GM18507 (cell line): ENCODE measurements at regions not wholly inside any gene's neighbourhood (a gene's known extent, or its start where the extent isn't known, plus 50 kb on each side); places are given as distances from the start of the nearest gene placed in this dataset.

Experiments used
- DNase-seq: peaks from one replicate; pipeline ENCODE4 v3.0.0; 2011; ENCODE audit warnings: low read depth; ENCODE audit not compliant: insufficient read length; ENCODE audit errors: extremely low spot score
- FAIRE-seq: peaks from 2 replicates; lab custom pipeline; 2011; peaks lifted over from hg19 to GRCh38; lab: Jason Lieb, UNC

GRCh38 chr1:219778793-219779369, 149.5 kb downstream of the SLC30A10 start:
- FAIRE-seq (no peak), DNase-seq (no peak)

DNA sequence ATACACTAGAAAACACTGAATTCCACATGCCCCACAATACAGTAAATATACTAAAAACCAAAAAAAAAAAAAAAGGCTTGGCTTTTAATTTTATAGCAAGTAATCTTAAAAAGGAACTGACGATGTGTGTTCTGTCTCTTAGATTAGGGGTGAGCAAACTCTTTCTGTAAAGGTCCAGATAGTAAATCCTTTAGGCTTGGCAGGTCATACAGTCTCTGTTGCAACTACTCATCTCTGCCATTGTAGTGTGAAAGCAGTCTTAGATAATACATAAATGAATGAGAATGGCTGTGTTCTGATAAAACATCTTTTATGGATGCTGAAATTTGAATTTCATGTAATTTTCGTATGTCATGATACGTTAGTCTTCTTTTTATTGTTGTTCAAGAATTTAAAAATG, 150.2 kb downstream of the SLC30A10 start:
- DNase-seq (no peak), FAIRE-seq (no peak)

DNA sequence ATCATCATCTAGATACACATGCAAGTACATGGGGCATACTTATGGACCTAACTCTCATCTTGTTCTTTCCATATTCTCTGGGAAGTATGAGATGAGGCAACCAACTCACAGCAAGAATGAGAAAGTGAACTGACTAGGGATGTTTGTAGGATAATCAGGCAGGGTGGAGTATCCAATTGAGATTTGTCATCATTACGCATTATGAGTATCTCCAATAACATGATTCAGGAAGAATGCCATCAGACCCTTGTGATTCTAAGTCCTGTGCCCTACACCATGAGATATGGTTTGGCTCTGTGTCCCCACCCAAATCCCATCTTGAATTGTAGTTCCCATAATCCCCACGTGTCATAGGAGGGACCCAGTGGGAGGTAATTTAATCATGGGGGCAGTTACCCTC, 154.0 kb downstream of the SLC30A10 start:
- FAIRE-seq (no peak), DNase-seq (no peak)

GRCh38 chr1:219773775-219774174, 154.6 kb downstream of the SLC30A10 start:
- DNase-seq (no peak), FAIRE-seq (peak; percentile 35)

- FAIRE-seq (no peak), DNase-seq (no peak)
Observed at GRCh38 chr1:219773110-219773509, 155.2 kb downstream of the SLC30A10 start.

- no peak for FAIRE-seq
Observed at GRCh38 chr1:219772265-219773036, 155.9 kb downstream of the SLC30A10 start.

DNA sequence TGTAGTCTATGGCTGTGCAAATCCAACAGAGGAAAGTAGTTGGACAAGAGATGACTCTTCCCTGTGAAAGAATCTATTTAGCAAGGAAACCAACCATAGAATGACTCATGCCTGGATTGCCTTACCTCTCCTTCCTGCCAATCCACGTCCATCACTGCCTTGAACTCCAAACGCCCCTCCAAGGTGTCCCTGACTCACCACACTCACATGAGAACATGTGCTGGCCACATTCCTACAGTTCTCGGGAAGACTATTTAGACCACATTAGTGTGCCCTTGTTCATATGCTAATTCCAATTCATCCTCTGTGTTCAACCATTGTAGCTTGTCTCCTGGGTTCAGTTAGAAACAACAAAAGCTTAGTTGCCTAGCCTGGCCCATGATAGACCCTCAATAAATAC, 157.3 kb downstream of the SLC30A10 start:
- DNase-seq: no peak
- FAIRE-seq: no peak

More at GRCh38 chr1:219772265-219773036, 155.9 kb downstream of the SLC30A10 start:
- DNase-seq: no peak

DNA sequence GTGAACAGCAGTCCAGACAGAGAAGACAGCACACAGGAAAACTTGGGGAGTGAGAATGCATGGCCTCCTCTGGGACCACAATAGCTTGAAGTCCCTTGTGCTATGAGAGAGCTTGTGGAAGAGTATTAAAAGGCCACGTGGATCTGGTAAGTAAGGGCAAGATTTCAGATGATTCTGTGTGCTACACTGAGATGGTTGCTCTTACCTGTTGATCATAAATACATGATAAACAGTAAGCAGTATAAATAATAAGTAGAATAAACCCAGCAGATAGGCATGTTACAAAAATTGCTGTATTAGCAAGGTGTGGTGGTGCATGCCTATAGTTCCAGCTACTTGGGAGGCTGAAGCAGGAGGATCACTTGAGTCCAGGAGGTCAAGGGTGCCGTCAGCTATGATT, 150.4 kb upstream of the ZC3H11B start:
- DNase-seq (no peak), FAIRE-seq (no peak)

DNA sequence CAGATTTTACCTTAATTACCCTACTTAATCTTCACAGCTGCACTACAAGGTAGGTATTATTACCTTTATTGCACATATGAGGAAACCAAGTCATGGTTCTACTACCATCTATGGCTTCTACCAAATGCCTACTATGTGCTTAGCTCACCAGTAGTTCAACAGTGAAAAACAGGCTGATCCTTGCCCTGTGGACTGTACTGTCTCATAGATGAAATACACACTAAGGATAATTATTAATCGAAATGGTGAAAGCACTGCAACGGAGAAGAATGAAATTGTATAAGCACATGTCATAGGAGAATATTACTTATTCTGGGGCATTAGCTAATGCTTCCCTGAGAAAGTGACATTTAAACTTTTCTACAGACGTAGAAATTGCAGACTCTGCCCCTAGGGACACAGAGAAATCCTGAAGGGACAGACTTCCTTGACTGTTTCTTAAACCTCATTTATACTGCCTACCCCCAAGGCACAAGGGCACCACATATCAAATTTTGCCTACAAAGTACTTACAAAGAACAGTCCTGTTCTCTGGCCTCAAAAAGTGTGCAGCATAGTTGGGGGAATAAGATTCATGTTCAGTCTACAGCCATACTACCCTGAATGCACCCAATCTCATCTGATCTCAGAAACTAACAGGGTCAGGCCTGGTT, 148.4 kb upstream of the ZC3H11B start:
- DNase-seq: no peak
- no peak for FAIRE-seq

DNA sequence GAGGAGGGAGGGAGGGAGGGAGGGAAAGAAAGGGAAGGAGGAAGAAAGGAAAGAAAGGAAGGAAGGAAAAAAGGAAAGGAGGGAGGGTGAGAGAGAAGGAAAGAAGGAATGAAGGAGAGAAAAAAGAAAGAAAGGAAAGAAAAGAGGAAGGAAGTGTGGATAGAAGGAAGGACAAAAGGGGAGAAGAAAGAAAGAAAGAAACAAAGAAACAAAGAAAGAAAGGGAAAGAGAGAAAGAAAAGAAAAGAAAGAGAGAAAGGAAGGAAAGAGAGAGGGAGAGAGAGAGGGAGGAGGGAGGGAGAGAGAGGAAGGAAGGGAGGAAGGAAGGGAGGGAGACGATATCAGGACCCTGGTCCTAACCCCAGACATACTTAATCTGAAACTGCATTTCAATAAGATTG, 146.2 kb upstream of the ZC3H11B start:
- no peak for FAIRE-seq
- no peak for DNase-seq

DNA sequence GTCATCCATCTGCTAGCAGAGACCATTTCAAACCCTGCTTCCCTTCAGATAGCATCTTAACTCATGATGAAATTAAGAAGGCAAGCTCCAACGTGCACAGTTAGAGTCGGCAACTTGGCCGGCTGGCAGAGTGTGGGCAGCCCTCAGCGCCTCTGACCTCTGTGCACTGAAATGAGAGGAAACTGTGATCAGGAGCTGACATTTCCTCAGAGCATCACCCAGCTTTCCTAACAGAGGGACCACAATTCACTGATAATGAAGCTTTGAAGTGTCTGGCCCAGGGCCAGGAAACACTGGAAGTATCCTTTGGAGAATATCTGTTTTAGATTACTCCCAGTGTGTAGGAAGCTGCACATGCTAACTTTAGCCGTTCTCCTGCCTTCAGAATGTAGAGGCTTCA, 145.0 kb upstream of the ZC3H11B start:
- DNase-seq (no peak), FAIRE-seq (no peak)

- DNase-seq (no peak), FAIRE-seq (no peak)
Observed at GRCh38 chr1:219755234-219755633, 142.3 kb upstream of the ZC3H11B start.

DNA sequence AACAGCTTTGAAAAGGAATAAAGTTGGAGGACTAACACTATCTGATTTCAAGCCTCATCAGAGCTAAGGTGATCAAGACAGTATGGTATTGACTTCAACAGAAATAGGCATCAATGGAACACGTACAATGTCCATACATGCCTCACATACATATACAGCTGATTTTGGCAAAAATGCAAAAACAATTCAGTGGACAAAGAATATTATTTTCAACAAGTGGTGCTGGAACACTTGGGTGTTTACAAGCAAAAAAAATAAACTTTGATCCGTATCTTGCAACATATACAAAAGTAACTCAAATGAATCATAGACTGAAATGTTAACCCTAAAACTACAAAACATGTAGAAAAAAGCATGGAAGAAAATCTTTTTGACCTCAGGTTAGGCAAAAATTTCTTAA, 141.9 kb upstream of the ZC3H11B start:
- FAIRE-seq (no peak), DNase-seq (no peak)

DNA sequence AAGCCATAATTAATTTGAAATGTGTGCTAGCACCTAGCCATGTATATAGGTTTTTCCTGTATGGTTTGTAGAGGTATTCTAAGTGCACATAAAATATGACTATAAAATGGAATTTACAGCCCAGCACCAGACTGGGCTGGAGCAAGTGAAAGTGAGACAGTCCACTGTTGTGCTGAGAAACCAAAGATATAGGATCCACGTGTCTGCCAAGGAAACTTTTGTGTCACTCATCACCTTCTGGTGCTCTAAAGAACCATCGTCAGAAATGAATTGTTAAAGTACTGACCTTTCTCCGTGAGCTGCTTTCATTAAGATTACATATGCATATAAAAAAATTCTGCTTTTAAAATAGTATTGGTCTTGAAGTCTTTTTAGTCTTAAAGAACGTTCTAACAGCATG, 141.0 kb upstream of the ZC3H11B start:
- FAIRE-seq: no peak

DNA sequence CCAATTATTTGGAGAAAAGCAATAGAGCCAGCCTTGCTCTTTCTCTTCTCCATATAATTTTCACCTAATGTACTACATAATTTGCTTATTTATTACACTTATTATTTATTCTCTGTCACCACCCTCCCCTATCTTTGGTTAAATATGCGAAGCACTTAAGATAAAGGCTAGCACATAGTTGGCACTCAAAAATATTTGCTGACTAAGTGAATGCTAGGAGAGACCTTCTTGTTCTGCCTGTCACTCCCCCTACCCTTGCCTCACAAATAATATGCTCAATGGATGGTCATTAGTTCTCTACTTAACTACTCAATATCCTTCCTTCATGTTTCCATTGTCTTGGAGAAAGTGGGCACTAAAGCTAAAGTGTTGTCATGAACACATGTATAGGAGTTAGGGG, 139.7 kb upstream of the ZC3H11B start:
- no peak for FAIRE-seq
- DNase-seq: no peak

More for the DNA sequence above, 141.0 kb upstream of the ZC3H11B start:
- DNase-seq: no peak

DNA sequence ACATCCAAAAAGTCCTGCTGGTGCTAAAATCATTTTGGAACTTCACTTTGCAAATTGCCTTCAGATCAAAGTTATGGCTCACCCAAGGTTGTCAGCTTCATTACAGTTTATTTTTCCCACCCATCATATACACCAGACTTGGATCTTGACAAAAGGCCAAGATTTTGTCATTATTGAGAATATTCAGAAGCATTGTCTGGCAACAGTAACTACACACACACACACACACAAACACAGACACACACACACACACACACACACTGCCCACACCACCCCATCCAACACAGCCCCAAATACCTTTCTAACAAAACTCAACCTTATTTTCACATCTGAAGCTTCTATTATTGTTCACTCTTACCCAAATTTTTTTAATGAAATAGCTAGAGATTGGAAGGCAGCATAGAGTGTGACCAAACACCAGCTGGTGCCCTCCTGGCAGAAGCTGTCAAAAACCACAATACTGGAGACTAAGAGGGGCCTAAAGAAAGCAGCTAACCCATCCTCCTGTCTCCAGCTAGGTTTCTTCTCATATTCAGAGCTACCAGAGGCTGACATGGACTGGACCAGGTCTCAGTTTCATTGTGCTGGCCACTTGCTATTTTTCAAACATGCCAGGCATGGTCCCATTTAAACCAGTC, 139.1 kb upstream of the ZC3H11B start:
- FAIRE-seq: no peak
- no peak for DNase-seq

DNA sequence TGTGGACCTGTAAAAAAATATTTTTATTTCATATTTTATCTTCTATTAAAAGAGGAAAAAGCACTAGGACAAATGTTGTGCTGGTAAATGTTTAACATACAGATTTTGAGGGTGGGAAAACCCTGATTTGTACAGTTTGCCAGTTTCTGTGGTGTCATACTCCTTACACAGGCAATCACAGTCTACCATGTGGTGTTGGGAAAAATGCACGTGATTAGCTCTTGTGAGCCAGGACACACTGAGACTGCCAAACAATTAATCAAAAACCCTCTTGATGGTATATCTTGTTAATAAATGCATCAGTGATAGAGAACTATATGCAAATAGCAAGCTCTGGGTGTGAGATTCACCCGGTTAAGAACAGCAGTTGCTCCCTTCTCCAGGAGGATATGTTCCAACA, 136.5 kb upstream of the ZC3H11B start:
- FAIRE-seq: no peak

GRCh38 chr1:219746141-219746540, 133.2 kb upstream of the ZC3H11B start:
- FAIRE-seq (no peak), DNase-seq (no peak)

More for the DNA sequence above, 136.5 kb upstream of the ZC3H11B start:
- no peak for DNase-seq

DNA sequence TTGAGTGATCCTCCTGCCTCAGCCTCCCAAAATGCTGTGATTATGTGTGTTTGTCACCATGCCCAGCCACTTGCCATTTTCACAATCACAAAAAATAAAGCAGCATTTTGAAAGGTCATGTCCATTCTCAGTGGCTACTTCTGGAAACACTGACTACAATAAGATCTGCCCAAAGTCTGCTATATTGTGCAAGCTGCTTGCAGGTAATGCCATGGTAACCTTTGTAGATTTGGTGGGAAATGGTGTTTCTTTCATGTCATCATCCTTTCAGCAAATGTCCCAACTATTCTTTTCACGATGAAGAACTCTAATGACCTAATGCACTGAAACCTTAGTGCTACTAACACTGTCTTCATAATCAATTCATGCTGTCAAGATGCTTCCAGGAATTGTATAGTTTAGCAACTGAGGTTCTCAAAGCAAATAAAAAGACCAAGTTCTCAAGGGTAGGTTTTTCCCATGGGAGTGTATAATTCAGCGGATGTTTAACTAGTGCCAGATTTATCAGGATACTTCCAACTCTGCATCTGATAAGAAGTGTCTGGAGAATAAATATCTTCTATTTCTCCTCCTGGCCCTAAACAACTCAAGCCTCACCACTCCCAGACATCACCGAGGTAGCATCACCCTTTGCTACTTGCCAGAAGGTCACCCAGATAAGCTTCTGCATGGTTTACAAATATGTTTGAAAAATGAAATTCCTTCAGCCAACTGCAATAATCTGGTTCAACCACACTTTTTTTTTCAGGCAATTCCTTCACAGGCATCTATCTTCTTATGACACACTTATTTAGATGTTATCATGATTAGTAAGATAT, 132.0 kb upstream of the ZC3H11B start:
- DNase-seq (no peak), FAIRE-seq (no peak)
